SK-N-SH treated with all-trans-retinoic acid at 6 μM for 48 hours (cell line): ENCODE measurements at regions not wholly inside any gene's neighbourhood (a gene's known extent, or its start where the extent isn't known, plus 50 kb on each side); places are given as distances from the start of the nearest gene placed in this dataset.
"Not testable (repeated sequence)": the region's sequence is repeated elsewhere in the genome, so short reads cannot be mapped to it uniquely, and the experiment has no call there.

Source experiments
- ATAC-seq: fragments of 200-7000 bp; cut with Tn5 transposase; 3 replicates; pipeline ENCODE4 v1.9.1; 2020; ENCODE audit warnings: mild to moderate bottlenecking, moderate library complexity
- ARNTL ChIP-seq: fragments of 450-650 bp; formaldehyde crosslinking; IDR thresholded peaks from 2 replicates; pipeline ENCODE4 v1.5.0; 2020; ENCODE audit warnings: low read depth, mild to moderate bottlenecking, moderate library complexity, borderline replicate concordance
- BACH2 ChIP-seq: fragments of 250-450 bp; sonication (Bioruptor Pico); IDR thresholded peaks from 2 replicates; pipeline ENCODE4 v1.9.0; 2021; ENCODE audit warnings: mild to moderate bottlenecking, borderline replicate concordance
- CREB5 ChIP-seq: fragments of 250-450 bp; sonication (Bioruptor Pico); IDR thresholded peaks from 2 replicates; pipeline ENCODE4 v1.5.1; 2020; ENCODE audit warnings: low read depth, mild to moderate bottlenecking, moderate library complexity
- CSDC2 ChIP-seq: fragments of 250-450 bp; sonication (Bioruptor Pico); IDR thresholded peaks from 2 replicates; pipeline ENCODE4 v1.5.0; 2020; ENCODE audit warnings: mild to moderate bottlenecking, moderate library complexity
- ESRRG ChIP-seq: fragments of 250-450 bp; sonication (Bioruptor Pico); IDR thresholded peaks from 2 replicates; pipeline ENCODE4 v1.6.1; 2021; ENCODE audit warnings: mild to moderate bottlenecking
- GLIS3 ChIP-seq: fragments of 250-450 bp; sonication (Bioruptor Pico); IDR thresholded peaks from 2 replicates; pipeline ENCODE4 v1.5.0; 2020; ENCODE audit warnings: mild to moderate bottlenecking, moderate library complexity
- ISL1 ChIP-seq: fragments of 250-450 bp; sonication (Bioruptor Pico); IDR thresholded peaks from 2 replicates; pipeline ENCODE4 v2.1.2; 2022; ENCODE audit warnings: mild to moderate bottlenecking, moderate library complexity
- PPARA ChIP-seq: fragments of 250-450 bp; sonication (Bioruptor Pico); IDR thresholded peaks from 2 replicates; pipeline ENCODE4 v1.5.0; 2020; ENCODE audit warnings: mild to moderate bottlenecking, borderline replicate concordance
- RARB ChIP-seq: fragments of 250-450 bp; sonication (Bioruptor Pico); IDR thresholded peaks from 2 replicates; pipeline ENCODE4 v1.8.0; 2021; ENCODE audit warnings: mild to moderate bottlenecking, moderate library complexity
- SNAI2 ChIP-seq: fragments of 250-450 bp; sonication (Bioruptor Pico); IDR thresholded peaks from 2 replicates; pipeline ENCODE4 v1.5.0; 2020; ENCODE audit warnings: mild to moderate bottlenecking, moderate library complexity
- TCF4 ChIP-seq: fragments of 250-450 bp; sonication (Bioruptor Pico); IDR thresholded peaks from 2 replicates; pipeline ENCODE4 v1.8.0; 2021; ENCODE audit warnings: mild to moderate bottlenecking, moderate library complexity, borderline replicate concordance
- TOX ChIP-seq: fragments of 250-450 bp; sonication (Bioruptor Pico); IDR thresholded peaks from 2 replicates; pipeline ENCODE4 v1.8.0; 2021; ENCODE audit warnings: mild to moderate bottlenecking, moderate library complexity, borderline replicate concordance
- TSHZ2 ChIP-seq: fragments of 250-450 bp; sonication (Bioruptor Pico); IDR thresholded peaks from 2 replicates; pipeline ENCODE4 v1.5.0; 2020; ENCODE audit warnings: mild to moderate bottlenecking, moderate library complexity
- ZC3H10 ChIP-seq: fragments of 250-450 bp; sonication (Bioruptor Pico); IDR thresholded peaks from 2 replicates; pipeline ENCODE4 v1.5.1; 2021; ENCODE audit warnings: mild to moderate bottlenecking, moderate library complexity
- ZFP3 ChIP-seq: fragments of 250-450 bp; sonication (Bioruptor Pico); IDR thresholded peaks from 2 replicates; pipeline ENCODE4 v1.5.0; 2020; ENCODE audit warnings: mild to moderate bottlenecking, moderate library complexity
- ZNF565 ChIP-seq: fragments of 450-650 bp; formaldehyde crosslinking; conservative IDR thresholded peaks from 2 replicates; pipeline ENCODE4 v1.5.0; 2020; ENCODE audit warnings: low read depth, mild to moderate bottlenecking, moderate library complexity
- ZNF70 ChIP-seq: fragments of 450-650 bp; formaldehyde crosslinking; IDR thresholded peaks from 2 replicates; pipeline ENCODE4 v1.5.0; 2020; ENCODE audit warnings: mild to moderate bottlenecking, moderate library complexity
- ZNF8 ChIP-seq: fragments of 450-650 bp; formaldehyde crosslinking; IDR thresholded peaks from 2 replicates; pipeline ENCODE4 v1.5.0; 2020; ENCODE audit warnings: mild to moderate bottlenecking, moderate library complexity
- TF ChIP-seq, protein P1 (sequence below): fragments of 250-450 bp; sonication (Bioruptor Pico); IDR thresholded peaks from 2 replicates; pipeline ENCODE4 v1.8.0; 2021; ENCODE audit warnings: low read depth, mild to moderate bottlenecking, moderate library complexity, borderline replicate concordance
- TF ChIP-seq, protein P2 (sequence below): fragments of 250-450 bp; sonication (Bioruptor Pico); IDR thresholded peaks from 2 replicates; pipeline ENCODE4 v1.5.1; 2021; ENCODE audit warnings: mild to moderate bottlenecking, moderate library complexity

DNA sequence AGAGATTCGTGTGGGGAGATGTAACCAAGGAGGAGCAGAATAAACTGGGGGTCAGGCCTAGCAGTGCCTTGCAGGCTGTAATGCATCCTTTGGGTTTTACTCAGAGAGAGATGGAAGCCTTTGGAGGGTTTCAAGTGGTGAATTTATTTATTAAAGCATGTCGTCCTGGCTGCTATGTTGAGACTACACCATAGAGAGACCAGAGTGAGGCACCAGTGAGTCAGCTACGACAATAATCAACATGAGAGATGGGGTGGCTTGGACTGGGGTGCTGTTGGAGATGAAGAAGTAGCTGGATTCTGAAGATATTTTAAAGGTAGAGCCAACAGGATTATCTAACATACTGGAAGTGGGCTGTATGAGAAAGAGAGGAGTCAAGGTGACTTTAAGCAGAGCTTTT, 335.3 kb upstream of the ARHGEF26 start (continued):
- no peak for TF ChIP-seq BACH2
- TF ChIP-seq ISL1 (CRISPR knock-in tag), result no peak
- TF ChIP-seq TSHZ2 (CRISPR knock-in tag), result no peak
- no peak for TF ChIP-seq ARNTL (CRISPR knock-in tag)
- TF ChIP-seq GLIS3 (CRISPR knock-in tag), result no peak

DNA sequence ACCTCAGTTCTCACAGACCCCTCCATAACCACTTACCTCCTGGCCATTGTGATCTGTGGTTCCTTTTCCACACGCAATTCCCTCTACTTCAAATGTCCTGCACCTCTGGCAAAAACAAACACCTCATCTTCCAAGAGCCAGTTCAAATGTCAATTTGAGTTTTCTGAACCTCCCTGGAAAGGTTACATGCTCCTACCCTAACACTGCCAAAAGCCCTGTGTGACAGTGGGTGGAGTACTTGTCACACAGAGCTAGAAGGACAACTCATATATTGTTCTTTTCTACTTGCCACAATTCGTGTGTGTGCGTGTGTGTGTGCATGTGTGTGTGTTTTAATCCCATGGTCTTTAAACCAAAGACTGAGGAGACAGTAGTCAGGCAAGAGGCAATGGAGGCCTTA, 331.8 kb upstream of the ARHGEF26 start:
- ATAC-seq, result no peak
- TF ChIP-seq GLIS3 (CRISPR knock-in tag) (no peak), PPARA (CRISPR knock-in tag) (no peak), CSDC2 (no peak), TCF4 (no peak), ZNF70 (CRISPR knock-in tag) (no peak), ARNTL (CRISPR knock-in tag) (no peak), ZNF565 (CRISPR knock-in tag) (no peak)
- TF ChIP-seq, all 23 proteins: peak for 0

- ATAC-seq, result not testable (repeated sequence)
Observed at GRCh38 chr3:153797056-153797455, 324.1 kb upstream of the ARHGEF26 start.

GRCh38 chr3:153809097-153809496, 312.1 kb upstream of the ARHGEF26 start:
- ATAC-seq, result no peak
- no peak for TF ChIP-seq ESRRG (CRISPR knock-in tag)
- no peak for TF ChIP-seq ZFP3 (CRISPR knock-in tag)
- no peak for TF ChIP-seq RARB (CRISPR knock-in tag)
- no peak for TF ChIP-seq ZNF70 (CRISPR knock-in tag)
- TF ChIP-seq ZNF8 (CRISPR knock-in tag), result no peak
- no peak for TF ChIP-seq PPARA (CRISPR knock-in tag)
- TF ChIP-seq ZC3H10, result no peak

DNA sequence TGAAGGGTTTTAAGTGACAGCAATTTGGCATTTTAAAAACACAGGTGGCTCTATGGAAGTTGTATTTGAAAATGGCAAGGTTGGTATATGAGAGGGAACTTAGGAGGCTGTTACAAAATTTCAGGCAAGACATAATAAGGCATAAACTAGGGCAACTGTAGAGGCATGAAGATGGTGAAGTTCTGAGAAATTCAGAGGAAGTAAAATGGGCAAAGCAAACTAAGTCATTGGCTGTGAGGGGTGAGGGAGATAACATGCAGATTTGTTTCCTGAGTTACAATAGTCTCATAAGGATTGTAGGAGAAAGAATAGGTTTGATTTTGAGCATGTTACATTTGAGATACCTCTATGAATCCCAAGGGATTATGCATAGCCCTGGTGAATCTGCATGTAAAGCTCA, 302.9 kb upstream of the ARHGEF26 start:
- ATAC-seq, result no peak
- TF ChIP-seq RARB (CRISPR knock-in tag), result no peak
- no peak for TF ChIP-seq ESRRG (CRISPR knock-in tag)
- no peak for TF ChIP-seq ZC3H10
- TF ChIP-seq, protein P1, sequence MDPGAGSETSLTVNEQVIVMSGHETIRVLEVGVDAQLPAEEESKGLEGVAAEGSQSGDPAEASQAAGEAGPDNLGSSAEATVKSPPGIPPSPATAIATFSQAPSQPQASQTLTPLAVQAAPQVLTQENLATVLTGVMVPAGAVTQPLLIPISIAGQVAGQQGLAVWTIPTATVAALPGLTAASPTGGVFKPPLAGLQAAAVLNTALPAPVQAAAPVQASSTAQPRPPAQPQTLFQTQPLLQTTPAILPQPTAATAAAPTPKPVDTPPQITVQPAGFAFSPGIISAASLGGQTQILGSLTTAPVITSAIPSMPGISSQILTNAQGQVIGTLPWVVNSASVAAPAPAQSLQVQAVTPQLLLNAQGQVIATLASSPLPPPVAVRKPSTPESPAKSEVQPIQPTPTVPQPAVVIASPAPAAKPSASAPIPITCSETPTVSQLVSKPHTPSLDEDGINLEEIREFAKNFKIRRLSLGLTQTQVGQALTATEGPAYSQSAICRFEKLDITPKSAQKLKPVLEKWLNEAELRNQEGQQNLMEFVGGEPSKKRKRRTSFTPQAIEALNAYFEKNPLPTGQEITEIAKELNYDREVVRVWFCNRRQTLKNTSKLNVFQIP (CRISPR knock-in tag), result no peak
- TF ChIP-seq CSDC2, result no peak
- no peak for TF ChIP-seq ARNTL (CRISPR knock-in tag)
- TF ChIP-seq ZNF70 (CRISPR knock-in tag), result no peak
- no peak for TF ChIP-seq CREB5 (CRISPR knock-in tag)
- TF ChIP-seq TCF4, result no peak

GRCh38 chr3:153820035-153820434, 301.2 kb upstream of the ARHGEF26 start:
- no peak for ATAC-seq

More at GRCh38 chr3:153820035-153820434, 301.2 kb upstream of the ARHGEF26 start:
- TF ChIP-seq SNAI2 (CRISPR knock-in tag) (no peak), ESRRG (CRISPR knock-in tag) (no peak), TOX (CRISPR knock-in tag) (no peak), ZFP3 (CRISPR knock-in tag) (no peak), ZNF8 (CRISPR knock-in tag) (no peak), CREB5 (CRISPR knock-in tag) (no peak), RARB (CRISPR knock-in tag) (no peak), ZC3H10 (no peak), ZNF70 (CRISPR knock-in tag) (no peak), CSDC2 (no peak), ZNF565 (CRISPR knock-in tag) (no peak)
- TF ChIP-seq, protein P1 (CRISPR knock-in tag), result no peak
- TF ChIP-seq, protein P2, sequence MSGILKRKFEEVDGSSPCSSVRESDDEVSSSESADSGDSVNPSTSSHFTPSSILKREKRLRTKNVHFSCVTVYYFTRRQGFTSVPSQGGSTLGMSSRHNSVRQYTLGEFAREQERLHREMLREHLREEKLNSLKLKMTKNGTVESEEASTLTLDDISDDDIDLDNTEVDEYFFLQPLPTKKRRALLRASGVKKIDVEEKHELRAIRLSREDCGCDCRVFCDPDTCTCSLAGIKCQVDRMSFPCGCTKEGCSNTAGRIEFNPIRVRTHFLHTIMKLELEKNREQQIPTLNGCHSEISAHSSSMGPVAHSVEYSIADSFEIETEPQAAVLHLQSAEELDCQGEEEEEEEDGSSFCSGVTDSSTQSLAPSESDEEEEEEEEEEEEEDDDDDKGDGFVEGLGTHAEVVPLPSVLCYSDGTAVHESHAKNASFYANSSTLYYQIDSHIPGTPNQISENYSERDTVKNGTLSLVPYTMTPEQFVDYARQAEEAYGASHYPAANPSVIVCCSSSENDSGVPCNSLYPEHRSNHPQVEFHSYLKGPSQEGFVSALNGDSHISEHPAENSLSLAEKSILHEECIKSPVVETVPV (CRISPR knock-in tag), result no peak
- TF ChIP-seq, all 23 proteins: peak for 0
